A549 (cell line): ENCODE measurements at regions not wholly inside any gene's neighbourhood (a gene's known extent, or its start where the extent isn't known, plus 50 kb on each side); places are given as distances from the start of the nearest gene placed in this dataset.

Experiments used
- ATAC-seq, 2 experiments: fragments of 200-7000 bp in 1 of 2; fragments of >200 bp in 1 of 2; cut with Nextera tagmentation in 1 of 2; cut with Tn5 transposase in 1 of 2; 3 replicates each; pipeline versions ENCODE4 v1.8.0 to v1.9.1; 2018 to 2020; ENCODE audit warnings: mild to moderate bottlenecking in 1 of 2, moderate library complexity in 1 of 2
- CTCF ChIA-PET: fragments of 300-600 bp; sonication (Branson Sonifier 250); formaldehyde crosslinking; extraction: SDS; loops from one replicate; lab custom pipeline; 2021; ENCODE audit warnings: antibody characterized with exemption, inconsistent platforms; lab: Yijun Ruan, JAX
- POLR2A ChIA-PET: fragments of 350-600 bp; formaldehyde crosslinking; extraction: SDS; loops from one replicate; lab custom pipeline; 2021; ENCODE audit warnings: antibody characterized with exemption, inconsistent platforms; lab: Yijun Ruan, JAX
- DNase-seq, 2 experiments: peaks; one replicate each; pipeline versions ENCODE4 v3.0.0 to v3.0.0-alpha.2; 2011 to 2016; ENCODE audit warnings: low read depth in 1 of 2, low spot score in 1 of 2
- FAIRE-seq: peaks from 2 replicates; lab custom pipeline; 2011; peaks lifted over from hg19 to GRCh38; lab: Jason Lieb, UNC
- H3K27ac ChIP-seq, 2 experiments: fragments of >200 bp; sonication (Bioruptor Twin); formaldehyde crosslinking; 3 replicates each; pipeline ENCODE4 v1.5.1; 2016 to 2017
- H3K4me1 ChIP-seq: fragments of >200 bp; sonication (Bioruptor Twin); formaldehyde crosslinking; 3 replicates; pipeline ENCODE4 v1.6.1; 2016
- H3K4me2 ChIP-seq: fragments of >200 bp; sonication (Bioruptor Twin); formaldehyde crosslinking; 3 replicates; pipeline ENCODE4 v1.6.1; 2016
- H3K4me3 ChIP-seq: fragments of >200 bp; sonication (Bioruptor Twin); formaldehyde crosslinking; 3 replicates; pipeline ENCODE4 v1.5.1; 2016
- H3K9me3 ChIP-seq: fragments of >200 bp; sonication (Bioruptor Twin); formaldehyde crosslinking; 3 replicates; pipeline ENCODE4 v1.6.1; 2016
- ATOH8 ChIP-seq: fragments of 250-450 bp; sonication (Bioruptor Pico); IDR thresholded peaks from 2 replicates; pipeline ENCODE4 v1.5.0; 2020; ENCODE audit warnings: low read depth, mild to moderate bottlenecking, moderate library complexity
- BHLHE40 ChIP-seq: IDR thresholded peaks from 2 replicates; pipeline ENCODE4 v1.6.1; 2012; ENCODE audit warnings: low read depth, low read length, inconsistent platforms
- CBX2 ChIP-seq: fragments of 200-600 bp; sonication (generic); IDR thresholded peaks from 2 replicates; pipeline ENCODE4 v1.6.1; 2016; ENCODE audit warnings: low read depth, mild to moderate bottlenecking, borderline replicate concordance
- E2F6 ChIP-seq: IDR thresholded peaks from 2 replicates; pipeline ENCODE4 v1.6.1; 2012; ENCODE audit warnings: low read depth, borderline replicate concordance
- EHMT2 ChIP-seq: fragments of 200-600 bp; sonication (generic); IDR thresholded peaks from 2 replicates; pipeline ENCODE4 v1.6.1; 2016; ENCODE audit warnings: antibody characterized with exemption, low read depth, mild to moderate bottlenecking, moderate library complexity
- ELK1 ChIP-seq: fragments of 150-350 bp; IDR thresholded peaks from 2 replicates; pipeline ENCODE4 v1.6.1; 2014; ENCODE audit warnings: low read depth, mild to moderate bottlenecking, low read length
- FOSB ChIP-seq: fragments of 250-450 bp; sonication (Bioruptor Pico); IDR thresholded peaks from 2 replicates; pipeline ENCODE4 v1.5.0; 2020; ENCODE audit warnings: mild to moderate bottlenecking, moderate library complexity
- GATA3 ChIP-seq: IDR thresholded peaks from 2 replicates; pipeline ENCODE4 v1.6.1; 2012; ENCODE audit warnings: borderline replicate concordance
- HMGXB4 ChIP-seq: fragments of 250-450 bp; sonication (Bioruptor Pico); IDR thresholded peaks from 2 replicates; pipeline ENCODE4 v1.5.0; 2021; ENCODE audit warnings: mild to moderate bottlenecking, moderate library complexity, borderline replicate concordance
- HOXB5 ChIP-seq: fragments of 250-450 bp; sonication (Bioruptor Pico); IDR thresholded peaks from 2 replicates; pipeline ENCODE4 v1.5.0; 2020; ENCODE audit warnings: mild to moderate bottlenecking, moderate library complexity
- MAFK ChIP-seq: fragments of 450-650 bp; IDR thresholded peaks from 2 replicates; pipeline ENCODE4 v1.6.1; 2014; ENCODE audit not compliant: partially characterized antibody
- MAZ ChIP-seq: fragments of 150-350 bp; IDR thresholded peaks from 2 replicates; pipeline ENCODE4 v1.6.1; 2014; ENCODE audit warnings: antibody characterized with exemption, low read depth, low read length, borderline replicate concordance
- MYC ChIP-seq: IDR thresholded peaks from 2 replicates; pipeline ENCODE4 v1.6.1; 2012; ENCODE audit warnings: mild to moderate bottlenecking, inconsistent platforms, low read length, improper control_type of control experiment, borderline replicate concordance
- NPAS2 ChIP-seq: fragments of 250-450 bp; sonication (Bioruptor Pico); IDR thresholded peaks from 2 replicates; pipeline ENCODE4 v1.8.0; 2022; ENCODE audit warnings: mild to moderate bottlenecking, moderate library complexity, borderline replicate concordance
- NR3C1 ChIP-seq: fragments of >200 bp; sonication (Bioruptor Twin); formaldehyde crosslinking; IDR thresholded peaks from 3 replicates; pipeline ENCODE4 v1.6.1; 2017
- POLR2A ChIP-seq: IDR thresholded peaks from 2 replicates; pipeline ENCODE4 v1.6.1; 2012; ENCODE audit warnings: mild to moderate bottlenecking, low read length
- SMC3 ChIP-seq: fragments of >200 bp; sonication (Bioruptor Twin); formaldehyde crosslinking; IDR thresholded peaks from 3 replicates; pipeline ENCODE4 v1.6.1; 2018; ENCODE audit warnings: inconsistent platforms
- SREBF2 ChIP-seq: fragments of 450-650 bp; IDR thresholded peaks from 2 replicates; pipeline ENCODE4 v1.6.1; 2014; ENCODE audit warnings: mild to moderate bottlenecking, moderate library complexity
- TFCP2L1 ChIP-seq: fragments of 250-450 bp; sonication (Bioruptor Pico); IDR thresholded peaks from 2 replicates; pipeline ENCODE4 v1.5.0; 2021; ENCODE audit warnings: mild to moderate bottlenecking
- ZFP36 ChIP-seq: fragments of 450-650 bp; IDR thresholded peaks from 2 replicates; pipeline ENCODE4 v1.6.1; 2014; ENCODE audit warnings: borderline replicate concordance; ENCODE audit not compliant: partially characterized antibody
- WGBS: methylation state at CpG from one replicate; pipeline ENCODE4 v1.1.6; 2017; ENCODE audit errors: missing lambda C conversion rate; 5-methylcytosine and 5-hydroxymethylcytosine counted together

- WGBS: 57% methylated on average over 2 of the region's 2 CpGs
- POLR2A ChIA-PET: no interaction called here
Measured at GRCh38 chr7:113986216-113986615, 67.4 kb upstream of the PPP1R3A start.

GRCh38 chr7:113976508-113976907, 57.7 kb upstream of the PPP1R3A start:
- WGBS: 25% methylated on average over 4 of the region's 4 CpGs
- H3K4me3 ChIP-seq: no peak overlapping the region
- H3K9me3 ChIP-seq: no peaks in the 10 kb centered on the region
- no peak overlapping the region for H3K27ac ChIP-seq
- DNase-seq (no peak), ATAC-seq (no peak), FAIRE-seq (no peak)
- POLR2A ChIA-PET: no interaction called here
- CTCF ChIA-PET: no interaction called here
- no peak for TF ChIP-seq BHLHE40
- no peak for TF ChIP-seq NR3C1
- peak; percentile 51 for TF ChIP-seq MAFK
- no peak for TF ChIP-seq ELK1
- no peak for TF ChIP-seq HMGXB4 (CRISPR knock-in tag)
- TF ChIP-seq ATOH8: no peak
- TF ChIP-seq FOSB (CRISPR knock-in tag): no peak
- no peak overlapping the region for H3K4me2 ChIP-seq
- no peaks in the 10 kb centered on the region for H3K4me1 ChIP-seq

More at GRCh38 chr7:113986216-113986615, 67.4 kb upstream of the PPP1R3A start:
- FAIRE-seq (no peak), ATAC-seq (no peak), DNase-seq (no peak)
- H3K4me1 ChIP-seq: no peaks in the 10 kb centered on the region
- TF ChIP-seq ZFP36 (no peak), TFCP2L1 (no peak), SREBF2 (no peak), MYC (no peak), E2F6 (no peak), MAFK (no peak), NPAS2 (no peak), HOXB5 (CRISPR knock-in tag) (no peak), POLR2A (no peak), CBX2 (no peak), SMC3 (no peak), GATA3 (no peak), HMGXB4 (CRISPR knock-in tag) (no peak), EHMT2 (no peak), MAZ (no peak)
- H3K27ac ChIP-seq: no peak overlapping the region
- H3K4me3 ChIP-seq: no peak overlapping the region
- no peak overlapping the region for H3K4me2 ChIP-seq
- H3K9me3 ChIP-seq: no peaks in the 10 kb centered on the region
- CTCF ChIA-PET: no interaction called here
